Natural killer cell treated with Interleukin-12 subunit alpha and Interleukin-12 subunit beta and Interleukin-15 and Interleukin-18, amount 100 ng/mL, for 72 hours (primary cell): ENCODE measurements at regions not wholly inside any gene's neighbourhood (a gene's known extent, or its start where the extent isn't known, plus 50 kb on each side); places are given as distances from the start of the nearest gene placed in this dataset.

Source experiments
- ATAC-seq, 2 donors: fragments of 150-1000 bp; cut with Tn5 transposase in 1 of 2; sonication (Bioruptor Pico), chemical (Tn5 transposase) in 1 of 2; 2 replicates each; pipeline ENCODE4 v1.10.0; 2021
- DNase-seq: peaks from one replicate; pipeline ENCODE4 v3.0.0; 2022; ENCODE audit warnings: low spot score
- H3K27ac Mint-ChIP-seq, 2 donors: 1 replicate in 1 of 2; 2 replicates in 1 of 2; pipeline ENCODE4 v1.8.0; 2022; ENCODE audit warnings: mixed read lengths in 2 of 2, mild to moderate bottlenecking in 1 of 2, moderate library complexity in 1 of 2
- H3K27me3 Mint-ChIP-seq, 2 donors: 1 replicate in 1 of 2; 2 replicates in 1 of 2; pipeline ENCODE4 v1.8.0; 2022; ENCODE audit warnings: mixed read lengths in 2 of 2
- H3K36me3 Mint-ChIP-seq: one replicate; pipeline ENCODE4 v1.8.0; 2022; ENCODE audit warnings: mixed read lengths
- H3K4me1 Mint-ChIP-seq, 2 donors: 1 replicate in 1 of 2; 2 replicates in 1 of 2; pipeline ENCODE4 v1.8.0; 2022; ENCODE audit warnings: low read depth in 2 of 2, mixed read lengths in 2 of 2, mild to moderate bottlenecking in 1 of 2
- H3K4me3 Mint-ChIP-seq: one replicate; pipeline ENCODE4 v1.8.0; 2022; ENCODE audit warnings: mixed read lengths
- H3K9me3 Mint-ChIP-seq: 2 replicates; pipeline ENCODE4 v1.8.0; 2022; ENCODE audit warnings: mixed read lengths

GRCh38 chr7:156590212-156590611 is 50.4 kb upstream of the RNF32 start:
- no peaks in the 10 kb centered on the region for H3K9me3 Mint-ChIP-seq
- H3K27me3 Mint-ChIP-seq, result peaks cover 4 to 25% of the 10 kb centered on the region in 2 donors
- H3K36me3 Mint-ChIP-seq, result no peaks in the 10 kb centered on the region
- H3K27ac Mint-ChIP-seq, result no peak overlapping the region
- ATAC-seq (no peak), DNase-seq (no peak)
- no peaks in the 10 kb centered on the region for H3K4me1 Mint-ChIP-seq
- H3K4me3 Mint-ChIP-seq, result no peak overlapping the region

DNA sequence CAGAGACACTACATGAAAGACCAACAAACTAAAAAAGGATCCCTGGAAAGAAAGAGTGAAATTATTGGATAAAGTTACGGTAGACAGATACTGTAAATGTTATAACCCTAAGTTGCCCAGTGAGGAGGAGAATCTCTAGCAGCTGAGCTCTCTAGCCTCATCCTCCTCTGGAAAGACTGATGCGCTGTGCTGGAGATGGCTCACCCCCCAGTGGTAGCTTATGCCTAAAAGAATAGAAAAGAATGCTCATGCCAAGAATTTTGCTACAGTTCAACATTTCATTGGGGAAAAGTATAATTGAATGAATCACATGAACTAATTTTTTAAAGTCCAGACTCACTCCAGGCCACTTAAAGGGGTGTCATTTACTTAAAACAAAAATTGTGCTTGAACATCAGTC is 50.8 kb upstream of the RNF32 start:
- Mint-ChIP-seq H3K27me3 (peaks cover 5 to 25% of the 10 kb centered on the region in 2 donors), H3K4me1 (no peaks in the 10 kb centered on the region), H3K9me3 (no peaks in the 10 kb centered on the region)

GRCh38 chr7:156585926-156586325 is 54.6 kb upstream of the RNF32 start:
- H3K4me3 Mint-ChIP-seq, result no peak overlapping the region
- peaks cover 5 to 15% of the 10 kb centered on the region in 2 donors for H3K27me3 Mint-ChIP-seq

More for the DNA sequence above, 50.8 kb upstream of the RNF32 start:
- ATAC-seq (no peak), DNase-seq (no peak)
- H3K36me3 Mint-ChIP-seq, result no peaks in the 10 kb centered on the region
- no peak overlapping the region for H3K4me3 Mint-ChIP-seq
- H3K27ac Mint-ChIP-seq, result no peak overlapping the region

DNA sequence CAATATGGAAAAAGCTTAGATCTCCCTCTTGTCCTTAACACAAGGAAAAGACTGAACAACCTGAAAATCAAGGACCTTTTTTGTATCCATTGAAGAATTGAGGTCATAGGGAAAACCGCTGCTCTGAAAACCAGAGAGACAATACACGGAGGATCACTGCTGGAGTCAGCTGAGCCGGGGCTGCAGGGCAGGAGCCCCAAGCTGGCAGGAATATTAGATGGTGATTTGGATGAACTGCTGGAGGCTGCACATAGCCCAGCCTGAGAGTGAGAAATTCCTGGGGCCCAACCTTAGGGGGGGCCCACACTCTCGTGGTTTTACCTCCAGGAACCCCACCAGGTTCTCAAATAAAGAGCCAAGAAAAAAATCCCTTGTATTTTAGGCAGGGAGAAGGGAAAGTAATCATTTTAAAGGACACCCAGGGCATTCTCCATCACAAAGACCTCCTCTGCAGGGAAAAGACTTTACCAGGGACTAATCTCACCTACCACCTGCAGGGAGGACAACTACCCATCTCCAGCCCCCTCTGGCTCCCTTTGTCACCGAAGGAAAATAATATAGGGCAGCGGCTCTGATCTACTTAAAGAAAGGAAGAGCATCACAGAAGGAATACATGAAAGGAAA is 55.4 kb upstream of the RNF32 start:
- ATAC-seq (no peak), DNase-seq (no peak)
- Mint-ChIP-seq H3K4me3 (no peak overlapping the region), H3K9me3 (no peaks in the 10 kb centered on the region), H3K27me3 (peaks cover 8 to 20% of the 10 kb centered on the region in 2 donors), H3K27ac (no peak overlapping the region), H3K36me3 (no peaks in the 10 kb centered on the region), H3K4me1 (no peaks in the 10 kb centered on the region)

More at GRCh38 chr7:156585926-156586325, 54.6 kb upstream of the RNF32 start:
- Mint-ChIP-seq H3K9me3 (no peaks in the 10 kb centered on the region), H3K4me1 (no peaks in the 10 kb centered on the region), H3K36me3 (no peaks in the 10 kb centered on the region), H3K27ac (no peak overlapping the region)
- ATAC-seq, result no peak
- DNase-seq, result no peak

DNA sequence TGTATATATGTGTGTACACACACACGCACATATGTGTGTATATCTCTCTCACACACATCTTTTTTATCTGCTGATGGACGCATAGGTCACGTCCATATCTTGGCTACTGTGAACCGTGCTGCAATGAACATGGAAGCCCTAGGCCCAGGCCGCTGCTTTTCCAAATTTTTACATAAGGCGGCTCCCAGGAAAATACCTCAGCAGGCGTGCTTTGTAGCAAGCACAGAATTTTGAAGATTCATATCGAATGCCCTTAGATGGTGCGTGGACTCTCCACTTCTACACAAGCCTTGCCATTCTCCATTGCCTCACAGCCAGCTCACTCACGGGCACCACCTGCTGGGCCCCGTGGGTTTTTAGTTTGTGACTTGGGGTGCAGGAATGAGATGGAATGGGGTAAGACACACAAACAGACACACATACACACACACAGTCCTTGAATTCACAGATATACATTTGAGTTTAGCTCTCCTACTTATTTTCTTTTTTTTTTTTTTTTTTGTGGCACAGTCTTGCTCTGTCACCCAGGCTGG is 57.9 kb upstream of the RNF32 start:
- Mint-ChIP-seq H3K27ac (no peak overlapping the region), H3K36me3 (no peaks in the 10 kb centered on the region), H3K27me3 (peaks cover 8 to 25% of the 10 kb centered on the region in 2 donors), H3K9me3 (no peaks in the 10 kb centered on the region), H3K4me3 (no peak overlapping the region), H3K4me1 (no peaks in the 10 kb centered on the region)
- ATAC-seq (no peak), DNase-seq (no peak)

- no peak overlapping the region for H3K4me3 Mint-ChIP-seq
- H3K36me3 Mint-ChIP-seq, result no peaks in the 10 kb centered on the region
- no peaks in the 10 kb centered on the region for H3K9me3 Mint-ChIP-seq
- H3K27me3 Mint-ChIP-seq, result peaks cover 9 to 34% of the 10 kb centered on the region in 2 donors
- ATAC-seq (no peak), DNase-seq (no peak)
- H3K27ac Mint-ChIP-seq, result no peak overlapping the region
- no peaks in the 10 kb centered on the region for H3K4me1 Mint-ChIP-seq
These were observed 60.5 kb upstream of the RNF32 start for GRCh38 chr7:156580036-156580435.

DNA sequence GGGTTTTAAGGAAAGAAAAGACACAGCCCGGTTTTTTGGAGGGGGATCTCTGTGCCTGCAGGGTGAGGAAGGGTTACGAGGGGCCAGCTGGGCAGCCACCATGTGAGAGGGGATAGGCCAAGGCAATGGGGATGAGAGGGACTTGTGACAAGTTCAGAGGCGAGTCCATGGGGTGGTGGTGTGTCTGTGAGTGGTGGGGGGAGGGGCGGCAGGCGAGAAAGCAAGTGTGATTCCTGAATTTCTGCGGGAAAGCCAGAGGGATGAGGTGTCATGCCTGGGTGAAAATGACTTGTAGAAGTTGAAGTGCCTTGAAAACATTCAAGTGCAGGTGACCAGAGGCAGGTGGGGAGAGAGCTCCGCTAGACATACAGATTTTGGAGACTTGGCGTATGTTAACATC is 61.0 kb upstream of the RNF32 start:
- Mint-ChIP-seq H3K4me1 (no peaks in the 10 kb centered on the region), H3K4me3 (no peak overlapping the region), H3K36me3 (no peaks in the 10 kb centered on the region), H3K9me3 (no peaks in the 10 kb centered on the region), H3K27me3 (peaks cover 9 to 38% of the 10 kb centered on the region in 2 donors), H3K27ac (no peak overlapping the region)
- ATAC-seq, result no peak
- DNase-seq, result no peak

DNA sequence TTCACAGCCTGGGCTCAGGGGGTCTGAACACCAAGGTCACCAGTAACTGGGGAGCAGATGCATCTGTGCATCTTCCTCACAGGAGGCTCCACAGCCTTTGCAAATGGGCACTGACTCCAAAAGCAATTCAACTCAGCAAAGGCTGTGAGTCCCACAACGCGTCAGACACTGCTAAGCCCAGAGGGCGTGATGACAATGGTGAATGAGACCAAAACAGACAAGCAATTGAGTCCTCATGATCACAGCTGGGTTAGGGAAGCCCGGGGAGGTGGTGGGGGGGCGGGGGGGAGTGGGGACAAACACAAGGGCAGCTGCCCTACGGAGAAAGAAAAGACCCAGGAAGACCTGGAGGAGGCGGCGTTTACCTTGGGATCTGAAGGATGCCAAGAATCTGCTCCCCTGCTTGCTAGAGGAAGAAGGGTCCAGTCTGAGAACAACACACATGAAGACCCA is 61.6 kb upstream of the RNF32 start:
- H3K27ac Mint-ChIP-seq, result no peak overlapping the region
- no peak for DNase-seq
- peaks cover 9 to 44% of the 10 kb centered on the region in 2 donors for H3K27me3 Mint-ChIP-seq
- no peaks in the 10 kb centered on the region for H3K4me1 Mint-ChIP-seq
- H3K4me3 Mint-ChIP-seq, result no peak overlapping the region
- no peak for ATAC-seq
- H3K36me3 Mint-ChIP-seq, result no peaks in the 10 kb centered on the region
- no peaks in the 10 kb centered on the region for H3K9me3 Mint-ChIP-seq

DNA sequence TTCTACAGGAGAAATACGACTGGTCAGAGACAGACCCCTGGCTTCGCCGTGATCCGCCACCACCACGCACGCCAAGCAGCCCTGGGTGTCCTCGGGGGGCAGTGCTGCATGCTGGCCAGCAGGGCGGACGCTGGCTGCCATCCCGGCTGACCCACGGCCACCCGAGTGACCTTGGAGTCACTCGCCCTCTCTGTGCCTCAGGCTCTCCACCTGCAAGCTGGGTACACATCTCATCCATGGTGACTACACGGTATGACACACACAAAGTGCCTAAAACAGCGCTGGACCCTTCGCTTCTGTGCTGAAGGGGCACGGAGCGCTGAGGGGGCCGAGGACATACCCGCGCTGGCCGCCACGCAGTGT is 62.0 kb upstream of the RNF32 start:
- no peak for ATAC-seq
- H3K4me3 Mint-ChIP-seq, result no peak overlapping the region

DNA sequence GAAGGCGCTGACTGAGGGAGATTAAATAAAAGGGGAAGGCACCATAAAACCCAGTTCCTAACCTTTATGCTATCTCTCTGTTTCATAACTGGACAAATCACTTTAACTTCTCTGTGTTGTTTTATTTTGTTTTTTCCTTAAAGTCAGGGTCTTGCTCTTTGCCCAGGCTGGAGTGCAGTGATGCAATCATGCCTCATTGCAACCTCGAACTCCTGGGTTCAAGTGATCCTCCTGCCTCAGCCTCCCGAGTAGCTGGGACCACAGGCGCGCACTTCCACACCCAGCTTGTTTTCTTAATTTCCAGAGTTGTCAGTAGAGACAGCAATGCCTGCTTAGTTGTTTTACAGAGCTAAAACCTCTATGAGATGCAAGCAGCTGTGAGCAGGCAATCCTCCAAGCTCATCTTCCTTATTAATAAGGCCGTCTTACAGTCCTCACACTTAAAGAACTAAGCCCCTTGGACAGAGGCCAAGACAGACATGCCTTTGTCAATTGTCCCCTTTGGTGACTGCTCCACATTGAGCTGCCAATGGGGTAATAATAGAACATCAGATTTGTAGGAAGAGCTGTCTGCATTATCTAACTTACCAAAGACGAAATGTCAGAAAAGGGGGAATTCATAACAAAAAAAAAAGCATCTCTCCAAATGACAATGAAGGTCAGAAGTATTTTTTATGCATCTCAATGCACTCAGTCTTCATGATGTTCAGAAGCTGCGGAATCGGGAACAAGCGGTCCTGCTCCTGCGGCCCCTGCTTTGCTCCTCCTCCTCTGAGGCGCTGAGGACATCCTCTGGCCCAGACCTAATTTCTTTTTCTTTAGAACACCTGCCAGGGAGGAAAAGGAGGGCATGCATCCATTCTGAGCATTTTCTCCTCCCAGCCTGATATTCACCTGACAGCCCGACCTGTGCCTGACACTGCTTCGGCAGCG is 62.7 kb upstream of the RNF32 start:
- no peak overlapping the region for H3K4me3 Mint-ChIP-seq
- no peaks in the 10 kb centered on the region for H3K4me1 Mint-ChIP-seq
- no peaks in the 10 kb centered on the region for H3K36me3 Mint-ChIP-seq
- H3K27me3 Mint-ChIP-seq, result peaks cover 18 to 55% of the 10 kb centered on the region in 2 donors
- DNase-seq, result no peak
- H3K27ac Mint-ChIP-seq, result no peak overlapping the region
- no peaks in the 10 kb centered on the region for H3K9me3 Mint-ChIP-seq
- no peak for ATAC-seq

More for the DNA sequence above, 62.0 kb upstream of the RNF32 start:
- Mint-ChIP-seq H3K36me3 (no peaks in the 10 kb centered on the region), H3K27ac (no peak overlapping the region), H3K27me3 (peaks cover 11 to 48% of the 10 kb centered on the region in 2 donors), H3K4me1 (no peaks in the 10 kb centered on the region), H3K9me3 (no peaks in the 10 kb centered on the region)
- no peak for DNase-seq

DNA sequence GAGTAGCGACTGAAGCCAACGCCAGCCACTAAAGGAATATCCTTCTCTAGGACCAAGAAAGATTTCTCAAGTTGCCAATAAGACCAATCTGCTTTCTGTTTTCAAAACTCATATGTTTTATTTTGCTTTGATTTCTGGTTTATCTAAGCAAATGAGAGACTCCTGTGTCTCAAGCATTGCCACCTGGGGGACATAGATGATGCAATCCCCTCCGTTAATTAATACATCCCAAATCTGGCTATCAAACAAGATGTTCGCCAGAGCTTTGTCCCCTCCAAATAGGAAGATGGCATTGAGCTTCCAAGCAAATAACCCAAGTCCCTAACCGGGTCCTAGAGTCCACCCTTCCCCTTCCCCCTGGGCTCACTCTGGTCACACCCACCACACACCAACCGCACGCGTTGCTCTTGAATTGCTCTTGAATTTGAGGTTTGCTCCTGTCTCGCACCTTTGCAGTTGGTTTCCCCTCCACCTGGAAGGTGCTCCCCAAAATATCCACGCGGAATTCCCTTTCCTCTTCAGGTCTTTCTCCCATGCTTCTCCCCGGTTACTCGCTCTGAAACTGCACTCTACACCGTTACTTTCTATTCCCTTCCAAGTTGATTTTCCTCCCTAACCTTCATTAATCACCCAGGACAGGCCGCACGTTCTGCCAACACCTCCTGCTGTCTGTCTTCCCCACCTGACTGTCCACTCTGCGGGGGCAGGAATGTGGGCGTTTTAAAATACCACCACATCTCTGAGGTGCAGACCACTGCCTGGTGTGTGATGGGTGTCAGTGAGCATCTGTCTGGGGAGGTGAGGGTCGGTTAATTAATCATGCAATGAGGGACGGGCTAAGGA is 64.1 kb upstream of the RNF32 start:
- Mint-ChIP-seq H3K9me3 (no peaks in the 10 kb centered on the region), H3K36me3 (no peaks in the 10 kb centered on the region), H3K27me3 (peaks cover 18 to 63% of the 10 kb centered on the region in 2 donors), H3K4me1 (no peaks in the 10 kb centered on the region), H3K4me3 (no peak overlapping the region), H3K27ac (no peak overlapping the region)
- ATAC-seq, result no peak
- DNase-seq, result no peak

GRCh38 chr7:156568258-156568657 is 72.3 kb upstream of the RNF32 start:
- no peak overlapping the region for H3K4me3 Mint-ChIP-seq
- no peak for ATAC-seq
- H3K27ac Mint-ChIP-seq, result no peak overlapping the region
- no peaks in the 10 kb centered on the region for H3K36me3 Mint-ChIP-seq
- H3K4me1 Mint-ChIP-seq, result no peaks in the 10 kb centered on the region
- H3K27me3 Mint-ChIP-seq, result peaks cover 15 to 27% of the 10 kb centered on the region in 2 donors
- H3K9me3 Mint-ChIP-seq, result peaks cover 4% of the 10 kb centered on the region
- no peak for DNase-seq

DNA sequence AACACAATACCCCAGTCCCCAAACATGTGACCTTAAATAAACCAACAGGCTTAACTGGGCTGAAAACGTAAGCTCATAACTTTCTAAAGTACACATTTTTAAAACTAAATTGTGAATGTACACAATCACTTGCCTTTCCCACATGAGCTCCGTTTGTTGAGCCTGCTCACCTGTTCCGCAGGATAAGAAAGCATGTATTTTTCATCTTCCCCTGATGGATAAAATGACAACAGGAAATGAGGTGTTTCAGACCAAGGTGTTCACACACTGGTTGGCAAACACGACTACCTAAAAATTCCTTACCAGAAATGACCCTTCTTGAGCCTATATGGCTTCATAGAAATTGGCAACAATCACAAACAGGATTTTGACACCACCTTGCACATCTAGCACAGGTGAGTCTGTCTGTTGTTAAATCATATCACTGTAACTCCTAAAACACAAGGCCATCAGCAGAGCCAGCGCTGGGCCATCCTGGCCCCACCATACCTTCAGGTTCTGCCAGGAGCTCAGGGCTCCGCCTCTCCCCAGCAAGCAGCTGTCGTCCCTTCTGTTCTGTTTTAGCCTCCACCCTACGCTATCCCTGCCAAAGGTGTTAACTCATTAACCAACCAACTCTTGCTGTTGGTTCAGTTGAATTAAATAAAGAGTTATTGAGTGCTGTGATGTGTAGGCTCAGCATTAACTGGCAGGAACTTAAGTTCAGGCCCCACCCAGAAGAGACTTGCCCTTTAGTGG is 73.6 kb upstream of the RNF32 start:
- no peaks in the 10 kb centered on the region for H3K36me3 Mint-ChIP-seq
- no peak for DNase-seq
- H3K27me3 Mint-ChIP-seq, result peaks cover 15 to 20% of the 10 kb centered on the region in 2 donors
- no peaks in the 10 kb centered on the region for H3K4me1 Mint-ChIP-seq
- H3K9me3 Mint-ChIP-seq, result peaks cover 4% of the 10 kb centered on the region
- no peak overlapping the region for H3K4me3 Mint-ChIP-seq
- no peak for ATAC-seq
- H3K27ac Mint-ChIP-seq, result no peak overlapping the region
